SK-N-SH treated with all-trans-retinoic acid at 6 μM for 48 hours (cell line): ENCODE measurements at regions not wholly inside any gene's neighbourhood (a gene's known extent, or its start where the extent isn't known, plus 50 kb on each side); places are given as distances from the start of the nearest gene placed in this dataset.

Source experiments
- ATAC-seq: fragments of 200-7000 bp; cut with Tn5 transposase; 3 replicates; pipeline ENCODE4 v1.9.1; 2020; ENCODE audit warnings: mild to moderate bottlenecking, moderate library complexity
- ARNTL ChIP-seq: fragments of 450-650 bp; formaldehyde crosslinking; IDR thresholded peaks from 2 replicates; pipeline ENCODE4 v1.5.0; 2020; ENCODE audit warnings: low read depth, mild to moderate bottlenecking, moderate library complexity, borderline replicate concordance
- BACH2 ChIP-seq: fragments of 250-450 bp; sonication (Bioruptor Pico); IDR thresholded peaks from 2 replicates; pipeline ENCODE4 v1.9.0; 2021; ENCODE audit warnings: mild to moderate bottlenecking, borderline replicate concordance
- CREB5 ChIP-seq: fragments of 250-450 bp; sonication (Bioruptor Pico); IDR thresholded peaks from 2 replicates; pipeline ENCODE4 v1.5.1; 2020; ENCODE audit warnings: low read depth, mild to moderate bottlenecking, moderate library complexity
- CSDC2 ChIP-seq: fragments of 250-450 bp; sonication (Bioruptor Pico); IDR thresholded peaks from 2 replicates; pipeline ENCODE4 v1.5.0; 2020; ENCODE audit warnings: mild to moderate bottlenecking, moderate library complexity
- CSRNP3 ChIP-seq: fragments of 250-450 bp; sonication (Bioruptor Pico); IDR thresholded peaks from 2 replicates; pipeline ENCODE4 v1.5.1; 2021; ENCODE audit warnings: mild to moderate bottlenecking, moderate library complexity
- ESRRG ChIP-seq: fragments of 250-450 bp; sonication (Bioruptor Pico); IDR thresholded peaks from 2 replicates; pipeline ENCODE4 v1.6.1; 2021; ENCODE audit warnings: mild to moderate bottlenecking
- GLIS3 ChIP-seq: fragments of 250-450 bp; sonication (Bioruptor Pico); IDR thresholded peaks from 2 replicates; pipeline ENCODE4 v1.5.0; 2020; ENCODE audit warnings: mild to moderate bottlenecking, moderate library complexity
- OSR1 ChIP-seq: fragments of 250-450 bp; sonication (Bioruptor Pico); IDR thresholded peaks from 2 replicates; pipeline ENCODE4 v1.8.0; 2022; ENCODE audit warnings: moderate library complexity, mild to moderate bottlenecking, inconsistent platforms
- PATZ1 ChIP-seq: fragments of 250-450 bp; sonication (Bioruptor Pico); IDR thresholded peaks from 2 replicates; pipeline ENCODE4 v1.8.0; 2020; ENCODE audit warnings: mild to moderate bottlenecking, moderate library complexity, borderline replicate concordance
- POU6F1 ChIP-seq: fragments of 250-450 bp; sonication (Bioruptor Pico); IDR thresholded peaks from 2 replicates; pipeline ENCODE4 v1.8.0; 2021; ENCODE audit warnings: low read depth, mild to moderate bottlenecking, moderate library complexity, borderline replicate concordance
- RARB ChIP-seq: fragments of 250-450 bp; sonication (Bioruptor Pico); IDR thresholded peaks from 2 replicates; pipeline ENCODE4 v1.8.0; 2021; ENCODE audit warnings: mild to moderate bottlenecking, moderate library complexity
- SNAI2 ChIP-seq: fragments of 250-450 bp; sonication (Bioruptor Pico); IDR thresholded peaks from 2 replicates; pipeline ENCODE4 v1.5.0; 2020; ENCODE audit warnings: mild to moderate bottlenecking, moderate library complexity
- TCF4 ChIP-seq: fragments of 250-450 bp; sonication (Bioruptor Pico); IDR thresholded peaks from 2 replicates; pipeline ENCODE4 v1.8.0; 2021; ENCODE audit warnings: mild to moderate bottlenecking, moderate library complexity, borderline replicate concordance
- TSHZ2 ChIP-seq: fragments of 250-450 bp; sonication (Bioruptor Pico); IDR thresholded peaks from 2 replicates; pipeline ENCODE4 v1.5.0; 2020; ENCODE audit warnings: mild to moderate bottlenecking, moderate library complexity
- ZC3H10 ChIP-seq: fragments of 250-450 bp; sonication (Bioruptor Pico); IDR thresholded peaks from 2 replicates; pipeline ENCODE4 v1.5.1; 2021; ENCODE audit warnings: mild to moderate bottlenecking, moderate library complexity
- ZFP3 ChIP-seq: fragments of 250-450 bp; sonication (Bioruptor Pico); IDR thresholded peaks from 2 replicates; pipeline ENCODE4 v1.5.0; 2020; ENCODE audit warnings: mild to moderate bottlenecking, moderate library complexity
- ZFP30 ChIP-seq: fragments of 450-650 bp; formaldehyde crosslinking; IDR thresholded peaks from 2 replicates; pipeline ENCODE4 v1.5.0; 2022; ENCODE audit warnings: mild to moderate bottlenecking, moderate library complexity
- ZNF565 ChIP-seq: fragments of 450-650 bp; formaldehyde crosslinking; conservative IDR thresholded peaks from 2 replicates; pipeline ENCODE4 v1.5.0; 2020; ENCODE audit warnings: low read depth, mild to moderate bottlenecking, moderate library complexity
- ZNF70 ChIP-seq: fragments of 450-650 bp; formaldehyde crosslinking; IDR thresholded peaks from 2 replicates; pipeline ENCODE4 v1.5.0; 2020; ENCODE audit warnings: mild to moderate bottlenecking, moderate library complexity
- ZNF8 ChIP-seq: fragments of 450-650 bp; formaldehyde crosslinking; IDR thresholded peaks from 2 replicates; pipeline ENCODE4 v1.5.0; 2020; ENCODE audit warnings: mild to moderate bottlenecking, moderate library complexity

GRCh38 chr13:78971355-78972025 is 312.5 kb upstream of the OBI1 start:
- TF ChIP-seq TSHZ2 (CRISPR knock-in tag) (no peak), POU6F1 (CRISPR knock-in tag) (no peak), ARNTL (CRISPR knock-in tag) (no peak), SNAI2 (CRISPR knock-in tag) (no peak), RARB (CRISPR knock-in tag) (no peak), GLIS3 (CRISPR knock-in tag) (no peak), OSR1 (CRISPR knock-in tag) (no peak), ZNF70 (CRISPR knock-in tag) (no peak), CSDC2 (CRISPR knock-in tag) (no peak), ZC3H10 (no peak), ZFP30 (CRISPR knock-in tag) (no peak)
- no peak for ATAC-seq

GRCh38 chr13:78960881-78961280 is 301.9 kb upstream of the OBI1 start:
- no peak for ATAC-seq
- TF ChIP-seq GLIS3 (CRISPR knock-in tag) (no peak), ZC3H10 (no peak), POU6F1 (CRISPR knock-in tag) (no peak), ZFP30 (CRISPR knock-in tag) (no peak), ZNF70 (CRISPR knock-in tag) (no peak), ESRRG (no peak), RARB (CRISPR knock-in tag) (no peak), CSDC2 (CRISPR knock-in tag) (no peak), ARNTL (CRISPR knock-in tag) (no peak), OSR1 (CRISPR knock-in tag) (no peak), ZNF8 (no peak), ZNF565 (no peak), CREB5 (CRISPR knock-in tag) (no peak)

GRCh38 chr13:78958006-78958405 is 299.1 kb upstream of the OBI1 start:
- no peak for ATAC-seq
- TF ChIP-seq OSR1 (CRISPR knock-in tag) = no peak
- TF ChIP-seq ZNF565 = no peak
- no peak for TF ChIP-seq BACH2 (CRISPR knock-in tag)
- no peak for TF ChIP-seq CSDC2 (CRISPR knock-in tag)
- no peak for TF ChIP-seq ZNF8
- TF ChIP-seq CSRNP3 (CRISPR knock-in tag) = no peak
- no peak for TF ChIP-seq RARB (CRISPR knock-in tag)
- no peak for TF ChIP-seq ZNF70 (CRISPR knock-in tag)
- no peak for TF ChIP-seq TCF4 (CRISPR knock-in tag)
- TF ChIP-seq PATZ1 (CRISPR knock-in tag) = no peak
- no peak for TF ChIP-seq POU6F1 (CRISPR knock-in tag)
- TF ChIP-seq TSHZ2 (CRISPR knock-in tag) = no peak
- no peak for TF ChIP-seq ESRRG
- no peak for TF ChIP-seq SNAI2 (CRISPR knock-in tag)
- TF ChIP-seq ZFP3 (CRISPR knock-in tag) = no peak
- no peak for TF ChIP-seq ZC3H10
